DOHH2 (cell line): ENCODE measurements at regions not wholly inside any gene's neighbourhood (a gene's known extent, or its start where the extent isn't known, plus 50 kb on each side); places are given as distances from the start of the nearest gene placed in this dataset.

Source experiments
- H3F3A ChIP-seq: fragments of 200-600 bp; sonication (generic), shearing (Covaris generic); 2 replicates; pipeline ENCODE4 v1.6.0; 2016; ENCODE audit warnings: antibody characterized with exemption, mild to moderate bottlenecking; ENCODE audit not compliant: control insufficient read depth, insufficient read depth
- H3K27ac ChIP-seq: fragments of 200-600 bp; sonication (generic); 2 replicates; pipeline ENCODE4 v1.5.1; 2014; ENCODE audit warnings: low read depth, mild to moderate bottlenecking, low read length, moderate library complexity
- H3K27me3 ChIP-seq: fragments of 200-600 bp; sonication (generic); 2 replicates; pipeline ENCODE4 v1.6.1; 2014; ENCODE audit warnings: mild to moderate bottlenecking, low read length, mixed read lengths; ENCODE audit not compliant: control insufficient read depth
- H3K36me3 ChIP-seq: fragments of 200-600 bp; sonication (generic); 2 replicates; pipeline ENCODE4 v1.6.1; 2014; ENCODE audit warnings: mild to moderate bottlenecking, low read length, moderate library complexity, mixed read lengths; ENCODE audit not compliant: control insufficient read depth
- H3K4me1 ChIP-seq: fragments of 200-600 bp; sonication (generic); 2 replicates; pipeline ENCODE4 v1.6.1; 2014; ENCODE audit warnings: mild to moderate bottlenecking, low read length, mixed read lengths; ENCODE audit not compliant: control insufficient read depth
- H3K4me2 ChIP-seq: fragments of 200-600 bp; sonication (generic); 2 replicates; pipeline ENCODE4 v1.6.0; 2014; ENCODE audit warnings: mild to moderate bottlenecking, low read length, moderate library complexity
- H3K4me3 ChIP-seq: fragments of 200-600 bp; sonication (generic); 2 replicates; pipeline ENCODE4 v1.5.1; 2014; ENCODE audit warnings: mild to moderate bottlenecking, low read length, mixed read lengths
- H3K79me2 ChIP-seq: fragments of 200-600 bp; sonication (generic); 2 replicates; pipeline ENCODE4 v1.6.1; 2014; ENCODE audit warnings: mild to moderate bottlenecking, low read length, mixed read lengths; ENCODE audit not compliant: control insufficient read depth
- H3K9me2 ChIP-seq: fragments of 200-600 bp; sonication (generic); replicated peaks from 2 replicates; pipeline ENCODE4 v1.6.1; 2014; ENCODE audit warnings: mild to moderate bottlenecking, low read length, mixed read lengths; ENCODE audit not compliant: control insufficient read depth
- H3K9me3 ChIP-seq: fragments of 200-600 bp; sonication (generic); 2 replicates; pipeline ENCODE4 v1.6.1; 2014; ENCODE audit warnings: antibody characterized with exemption, low read length, mixed read lengths; ENCODE audit not compliant: control insufficient read depth, insufficient read depth
- H4K20me1 ChIP-seq: fragments of 200-600 bp; sonication (generic); 2 replicates; pipeline ENCODE4 v1.6.0; 2014; ENCODE audit warnings: low read depth, mild to moderate bottlenecking, antibody characterized with exemption, low read length, moderate library complexity; ENCODE audit not compliant: control insufficient read depth, insufficient read depth
- CTCF ChIP-seq: fragments of 200-600 bp; sonication (generic); IDR thresholded peaks from one replicate; pipeline ENCODE4 v1.5.1; 2014; ENCODE audit warnings: antibody characterized with exemption, mild to moderate bottlenecking, low read depth, low read length; ENCODE audit not compliant: poor library complexity, severe bottlenecking
- EZH2phosphoT487 ChIP-seq: fragments of 200-600 bp; sonication (generic); IDR thresholded peaks from 2 replicates; pipeline ENCODE4 v1.6.1; 2017; ENCODE audit warnings: borderline replicate concordance, mild to moderate bottlenecking, antibody characterized with exemption, low read length, moderate library complexity, mixed read lengths

GRCh38 chr5:161216877-161217276 lies 329.6 kb downstream of the GABRB2 start:
- Histone ChIP-seq H3K4me3 (no peak overlapping the region), H3K27me3 (no peaks in the 10 kb centered on the region), H3K4me2 (no peak overlapping the region), H3K36me3 (no peaks in the 10 kb centered on the region), H4K20me1 (no peaks in the 10 kb centered on the region), H3K79me2 (no peaks in the 10 kb centered on the region), H3K9me2 (no peaks in the 10 kb centered on the region), H3K27ac (no peak overlapping the region), H3K9me3 (no peaks in the 10 kb centered on the region), H3K4me1 (no peaks in the 10 kb centered on the region), H3F3A (no peaks in the 10 kb centered on the region)
- TF ChIP-seq EZH2phosphoT487 = no peak
- TF ChIP-seq CTCF = no peak

GRCh38 chr5:161212123-161212712 lies 334.3 kb downstream of the GABRB2 start:
- H3K36me3 ChIP-seq = no peaks in the 10 kb centered on the region
- no peak overlapping the region for H3K27ac ChIP-seq
- no peak for TF ChIP-seq EZH2phosphoT487
- TF ChIP-seq CTCF = no peak
- H4K20me1 ChIP-seq = no peaks in the 10 kb centered on the region
- no peaks in the 10 kb centered on the region for H3K9me3 ChIP-seq
- no peak overlapping the region for H3K4me3 ChIP-seq
- H3K27me3 ChIP-seq = no peaks in the 10 kb centered on the region
- H3K4me2 ChIP-seq = no peak overlapping the region
- H3K4me1 ChIP-seq = no peaks in the 10 kb centered on the region
- no peaks in the 10 kb centered on the region for H3K79me2 ChIP-seq
- H3K9me2 ChIP-seq = no peaks in the 10 kb centered on the region
- H3F3A ChIP-seq = no peaks in the 10 kb centered on the region

GRCh38 chr5:161201558-161201957 lies 345.0 kb downstream of the GABRB2 start:
- no peaks in the 10 kb centered on the region for H3K79me2 ChIP-seq

More at GRCh38 chr5:161201558-161201957, 345.0 kb downstream of the GABRB2 start:
- Histone ChIP-seq H3K36me3 (no peaks in the 10 kb centered on the region), H3K4me3 (no peak overlapping the region), H3K9me3 (no peaks in the 10 kb centered on the region), H3K4me1 (no peaks in the 10 kb centered on the region), H3K4me2 (no peak overlapping the region), H4K20me1 (no peaks in the 10 kb centered on the region), H3K27ac (no peak overlapping the region), H3K9me2 (0 out of 2 replicates have a peak, but pooled peaks cover 2% of the 10 kb centered on the region), H3K27me3 (no peaks in the 10 kb centered on the region), H3F3A (no peaks in the 10 kb centered on the region)
- TF ChIP-seq CTCF = no peak
- no peak for TF ChIP-seq EZH2phosphoT487
